ENCODE measurements at regions not wholly inside any gene's neighbourhood (a gene's known extent, or its start where the extent isn't known, plus 50 kb on each side); places are given as distances from the start of the nearest gene placed in this dataset.

DNA sequence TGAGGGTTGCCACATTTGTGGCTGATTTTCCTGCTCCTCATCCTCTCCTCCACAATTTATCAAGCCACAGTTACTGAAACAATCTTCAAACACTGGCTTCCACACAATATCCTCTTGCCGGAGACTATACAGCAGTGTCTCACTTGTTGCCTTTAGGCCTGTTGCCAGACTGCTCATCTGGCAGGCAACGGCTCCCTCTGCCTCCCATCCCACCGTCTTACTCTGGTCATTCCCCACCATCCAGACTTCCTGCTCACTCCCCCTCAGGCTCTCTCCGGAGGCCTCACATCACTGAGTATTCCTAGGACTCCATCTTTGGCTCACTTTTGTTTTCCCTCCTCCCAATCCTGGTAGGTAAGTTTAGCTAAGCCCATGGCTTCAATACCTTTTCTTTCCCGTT, 301.9 kb downstream of the IL20RB start:
- intact Hi-C loops (cut with micrococcal nuclease) (no loop called here), dilution Hi-C loops (cut with HindIII; ENCODE audit: low sequenced_read_pairs, unreplicated experiment) (no loop called here), in situ Hi-C loops (cut with MboI; ENCODE audit: low sequenced_read_pairs) (no loop called here)
- Histone ChIP-seq H3K18ac (ENCODE audit: low read depth, low read length) (no peak overlapping the region), H2BK5ac (ENCODE audit: low read depth, low read length, poor library complexity, severe bottlenecking) (no peak overlapping the region), H3K27ac (ENCODE audit: insufficient read depth, low read length) (no peak overlapping the region), H4K20me1 (ENCODE audit: insufficient read depth, low read length) (no peaks in the 10 kb centered on the region), H3K4me1 (ENCODE audit: control insufficient read depth, insufficient read depth, low read length) (no peaks in the 10 kb centered on the region), H2AFZ (replicated peaks; ENCODE audit: low read length, poor library complexity) (no peak overlapping the region), H3K9ac (ENCODE audit: low read depth, low read length) (no peak overlapping the region), H3K56ac (ENCODE audit: extremely low read depth, insufficient read depth, low read length) (no peak overlapping the region), H3K23ac (ENCODE audit: low read depth, low read length) (no peak overlapping the region), H2AK5ac (ENCODE audit: low read depth, low read length) (no peak overlapping the region), H4K5ac (ENCODE audit: low read depth, low read length) (no peak overlapping the region), H2AK9ac (replicated peaks; ENCODE audit: low read depth, low read length, poor library complexity) (no peak overlapping the region), H3K27me3 (ENCODE audit: control insufficient read depth, insufficient read depth, low read length) (no peaks in the 10 kb centered on the region), H3K4me2 (ENCODE audit: low read depth, low read length) (no peak overlapping the region), H2BK120ac (ENCODE audit: low read depth, low read length) (no peak overlapping the region), H4K91ac (ENCODE audit: insufficient read depth, low read depth, low read length) (no peak overlapping the region), H3K9me1 (ENCODE audit: insufficient read depth, low read length) (no peaks in the 10 kb centered on the region), H3K4me3 (ENCODE audit: insufficient read depth, low read depth, low read length) (no peak overlapping the region), H2BK20ac (ENCODE audit: low read depth, low read length) (no peak overlapping the region), H3K9me3 (ENCODE audit: control insufficient read depth, insufficient read depth, low read length) (peaks cover 10% of the 10 kb centered on the region; the same call in 1 of the 2 replicates), H3K4ac (ENCODE audit: low read depth, low read length) (no peak overlapping the region), H4K8ac (ENCODE audit: low read depth in 2 of 2, low read length in 2 of 2) (no peak overlapping the region), H3K79me1 (ENCODE audit: low read depth in 1 of 2, low read length in 2 of 2) (no peaks in the 10 kb centered on the region), H2BK15ac (ENCODE audit: low read depth, low read length) (no peak overlapping the region), H3K14ac (replicated peaks; ENCODE audit: low read depth, low read length) (no peak overlapping the region), H3K36me3 (ENCODE audit: control insufficient read depth, insufficient read depth, low read length) (no peaks in the 10 kb centered on the region)
- no peak for TF ChIP-seq BHLHE40 (IDR thresholded peaks at IDR 0.05; ENCODE audit: low read depth, low read length)
- TF ChIP-seq RCOR1 (IDR thresholded peaks at IDR 0.05; ENCODE audit: insufficient replicate concordance, low read length), result no peak
- TF ChIP-seq, protein P1, sequence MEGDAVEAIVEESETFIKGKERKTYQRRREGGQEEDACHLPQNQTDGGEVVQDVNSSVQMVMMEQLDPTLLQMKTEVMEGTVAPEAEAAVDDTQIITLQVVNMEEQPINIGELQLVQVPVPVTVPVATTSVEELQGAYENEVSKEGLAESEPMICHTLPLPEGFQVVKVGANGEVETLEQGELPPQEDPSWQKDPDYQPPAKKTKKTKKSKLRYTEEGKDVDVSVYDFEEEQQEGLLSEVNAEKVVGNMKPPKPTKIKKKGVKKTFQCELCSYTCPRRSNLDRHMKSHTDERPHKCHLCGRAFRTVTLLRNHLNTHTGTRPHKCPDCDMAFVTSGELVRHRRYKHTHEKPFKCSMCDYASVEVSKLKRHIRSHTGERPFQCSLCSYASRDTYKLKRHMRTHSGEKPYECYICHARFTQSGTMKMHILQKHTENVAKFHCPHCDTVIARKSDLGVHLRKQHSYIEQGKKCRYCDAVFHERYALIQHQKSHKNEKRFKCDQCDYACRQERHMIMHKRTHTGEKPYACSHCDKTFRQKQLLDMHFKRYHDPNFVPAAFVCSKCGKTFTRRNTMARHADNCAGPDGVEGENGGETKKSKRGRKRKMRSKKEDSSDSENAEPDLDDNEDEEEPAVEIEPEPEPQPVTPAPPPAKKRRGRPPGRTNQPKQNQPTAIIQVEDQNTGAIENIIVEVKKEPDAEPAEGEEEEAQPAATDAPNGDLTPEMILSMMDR (conservative IDR thresholded peaks at IDR 0.05; ENCODE audit: low read depth, low read length), result no peak
- TF ChIP-seq RFX5 (IDR thresholded peaks at IDR 0.05; ENCODE audit: low read depth, low read length), result no peak
- TF ChIP-seq MXI1 (IDR thresholded peaks at IDR 0.05; ENCODE audit: borderline replicate concordance, low read depth, low read length), result no peak
- TF ChIP-seq FOS (IDR thresholded peaks at IDR 0.05; ENCODE audit: low read depth, low read length), result no peak
- TF ChIP-seq POLR2A (IDR thresholded peaks at IDR 0.05; ENCODE audit: low read depth, low read length), result no peak
- TF ChIP-seq MAFK (IDR thresholded peaks at IDR 0.05; ENCODE audit: low read depth, low read length), result no peak
- no peak for TF ChIP-seq CHD1 (IDR thresholded peaks at IDR 0.05; ENCODE audit: low read depth, low read length)
- TF ChIP-seq RAD21 (IDR thresholded peaks at IDR 0.05; ENCODE audit: low read length), result no peak
- BruUV-seq (replicated peaks), result no TSS peak
- DNase-seq, result no peak
- ChIA-PET CTCF (interaction anchor here (0.6 kb wide), 1 partner anchor 1090 kb away, joined by 3 read pairs; no protein-coding TSS in a partner anchor), POLR2A (ENCODE audit: unreplicated experiment) (no interaction called here)
- no peak for ATAC-seq (ENCODE audit: low read depth)
- 0% methylated on average over 2 of the region's 5 CpGs; no CpG with 5 or more reads in 1 of the 2 experiments for WGBS, 2 experiments (ENCODE audit: extremely low coverage in 2 of 2, insufficient read length in 1 of 2)
